ENCODE measurements at regions not wholly inside any gene's neighbourhood (a gene's known extent, or its start where the extent isn't known, plus 50 kb on each side); places are given as distances from the start of the nearest gene placed in this dataset.

GRCh38 chr6:27812805-27813492, 99.2 kb downstream of the OR2B2 start:
- ChIA-PET CTCF (interaction anchor here (0.7 to 7.5 kb wide), 5 partner anchors 10 to 116 kb away, joined by 4 to 110 read pairs (median 26); a partner anchor contains a TSS), POLR2A (interaction anchor here (3.1 to 9.9 kb wide), 6 partner anchors 11 to 82 kb away, joined by 14 to 245 read pairs (median 35); a partner anchor contains a TSS)
- peak overlapping the region in 1 of 8 donors; percentile 87 for H3K27ac Mint-ChIP-seq
- peaks cover 0 to 4% (median 0%) of the 10 kb centered on the region in 5 donors for H3K9me3 Mint-ChIP-seq
- Histone ChIP-seq H3K27ac (ENCODE audit: low read depth, low read length) (peak overlapping the region; percentile 39), H3K9me3 (ENCODE audit: low read length) (no peaks in the 10 kb centered on the region), H3K27me3 (ENCODE audit: insufficient read depth, low read length, poor library complexity, severe bottlenecking) (no peaks in the 10 kb centered on the region), H3K4me3 (ENCODE audit: low read length) (no peak overlapping the region), H3K4me1 (ENCODE audit: insufficient read depth, low read length) (peaks cover 34% of the 10 kb centered on the region), H3K36me3 (ENCODE audit: insufficient read depth, low read length) (no peaks in the 10 kb centered on the region)
- H3K36me3 Mint-ChIP-seq: peaks cover 0 to 10% (median 0%) of the 10 kb centered on the region in 3 donors
- H3K4me3 Mint-ChIP-seq: peak overlapping the region in 1 of 7 donors; percentile 89
- peaks cover 0 to 3% of the 10 kb centered on the region in 2 donors for H3K27me3 Mint-ChIP-seq
- DNase-seq: no peak
- H3K4me1 Mint-ChIP-seq: peaks cover 49 to 57% (median 52%) of the 10 kb centered on the region in 3 donors

- Histone ChIP-seq H3K9me3 (ENCODE audit: low read length) (no peaks in the 10 kb centered on the region), H3K36me3 (ENCODE audit: insufficient read depth, low read length) (no peaks in the 10 kb centered on the region), H3K4me3 (ENCODE audit: low read length) (no peak overlapping the region), H3K4me1 (ENCODE audit: insufficient read depth, low read length) (peaks cover 35% of the 10 kb centered on the region), H3K27ac (ENCODE audit: low read depth, low read length) (peak overlapping the region; percentile 39), H3K27me3 (ENCODE audit: insufficient read depth, low read length, poor library complexity, severe bottlenecking) (no peaks in the 10 kb centered on the region)
- CTCF ChIA-PET: interaction anchor here (1.5 to 7.5 kb wide), 7 partner anchors 10 to 83 kb away, joined by 5 to 119 read pairs (median 26); a partner anchor contains a TSS
- POLR2A ChIA-PET: interaction anchor here (0.6 to 9.9 kb wide), 8 partner anchors 24 to 1639 kb away, joined by 3 to 245 read pairs (median 55); partner anchors contain the start of gene ZSCAN31
- Mint-ChIP-seq H3K27me3 (peaks cover 0 to 6% of the 10 kb centered on the region in 2 donors), H3K9me3 (peaks cover 0 to 4% (median 0%) of the 10 kb centered on the region in 5 donors), H3K36me3 (peaks cover 0 to 14% (median 0%) of the 10 kb centered on the region in 3 donors), H3K27ac (no peak overlapping the region), H3K4me1 (peaks cover 53 to 62% (median 59%) of the 10 kb centered on the region in 3 donors), H3K4me3 (peak overlapping the region in 1 of 7 donors; percentile 3)
- no peak for DNase-seq
These were observed 100.0 kb downstream of the OR2B2 start for GRCh38 chr6:27812078-27812804.

- ChIA-PET POLR2A (interaction anchor here (0.6 to 9.9 kb wide), 10 partner anchors 11 to 1638 kb away, joined by 3 to 245 read pairs (median 52); a partner anchor contains a TSS), CTCF (interaction anchor here (1.5 to 7.5 kb wide), 7 partner anchors 11 to 84 kb away, joined by 5 to 119 read pairs (median 26); a partner anchor contains a TSS)
- no peaks in the 10 kb centered on the region for H3K36me3 ChIP-seq (ENCODE audit: insufficient read depth, low read length)
- H3K9me3 ChIP-seq (ENCODE audit: low read length): no peaks in the 10 kb centered on the region
- H3K4me1 Mint-ChIP-seq: peaks cover 58 to 70% (median 68%) of the 10 kb centered on the region in 3 donors
- peaks cover 0 to 4% (median 0%) of the 10 kb centered on the region in 5 donors for H3K9me3 Mint-ChIP-seq
- peaks cover 0 to 6% of the 10 kb centered on the region in 2 donors for H3K27me3 Mint-ChIP-seq
- H3K36me3 Mint-ChIP-seq: peaks cover 0 to 14% (median 0%) of the 10 kb centered on the region in 3 donors
- no peak for DNase-seq
- peak overlapping the region; percentile 78 for H3K4me3 ChIP-seq (ENCODE audit: low read length)
- peak overlapping the region in 6 of 7 donors; percentile 85 to 96 (median 94) for H3K4me3 Mint-ChIP-seq
- H3K27ac ChIP-seq (ENCODE audit: low read depth, low read length): peak overlapping the region; percentile 93
- H3K4me1 ChIP-seq (ENCODE audit: insufficient read depth, low read length): peaks cover 43% of the 10 kb centered on the region
- no peaks in the 10 kb centered on the region for H3K27me3 ChIP-seq (ENCODE audit: insufficient read depth, low read length, poor library complexity, severe bottlenecking)
- peak overlapping the region in 7 of 8 donors; percentile 79 to 100 (median 97) for H3K27ac Mint-ChIP-seq
These were observed 100.8 kb downstream of the OR2B2 start for GRCh38 chr6:27811451-27811772.

GRCh38 chr6:27810768-27811450, 101.3 kb downstream of the OR2B2 start:
- Histone ChIP-seq H3K27ac (ENCODE audit: low read depth, low read length) (peak overlapping the region; percentile 93), H3K36me3 (ENCODE audit: insufficient read depth, low read length) (no peaks in the 10 kb centered on the region), H3K4me3 (ENCODE audit: low read length) (peak overlapping the region; percentile 78), H3K4me1 (ENCODE audit: insufficient read depth, low read length) (peaks cover 43% of the 10 kb centered on the region), H3K9me3 (ENCODE audit: low read length) (no peaks in the 10 kb centered on the region), H3K27me3 (ENCODE audit: insufficient read depth, low read length, poor library complexity, severe bottlenecking) (no peaks in the 10 kb centered on the region)
- CTCF ChIA-PET: interaction anchor here (1.5 to 7.5 kb wide), 10 partner anchors 8 to 665 kb away, joined by 5 to 119 read pairs (median 18); a partner anchor contains a TSS
- Mint-ChIP-seq H3K27me3 (peaks cover 0 to 6% of the 10 kb centered on the region in 2 donors), H3K4me3 (peak overlapping the region; percentile 85 to 97 (median 94)), H3K36me3 (peaks cover 0 to 14% (median 0%) of the 10 kb centered on the region in 3 donors), H3K4me1 (peaks cover 58 to 72% (median 71%) of the 10 kb centered on the region in 3 donors), H3K9me3 (peaks cover 0 to 4% (median 0%) of the 10 kb centered on the region in 5 donors), H3K27ac (peak overlapping the region; percentile 94 to 100 (median 97))
- peak in 2 of 5 donors; percentile 28 to 48 for DNase-seq
- POLR2A ChIA-PET: interaction anchor here (0.7 to 9.9 kb wide), 17 partner anchors 12 to 1785 kb away, joined by 3 to 245 read pairs (median 16); a partner anchor contains a TSS

- Histone ChIP-seq H3K27ac (ENCODE audit: low read depth, low read length) (peak overlapping the region; percentile 93), H3K4me1 (ENCODE audit: insufficient read depth, low read length) (peaks cover 38% of the 10 kb centered on the region), H3K27me3 (ENCODE audit: insufficient read depth, low read length, poor library complexity, severe bottlenecking) (no peaks in the 10 kb centered on the region), H3K4me3 (ENCODE audit: low read length) (peak overlapping the region; percentile 78), H3K36me3 (ENCODE audit: insufficient read depth, low read length) (no peaks in the 10 kb centered on the region), H3K9me3 (ENCODE audit: low read length) (no peaks in the 10 kb centered on the region)
- Mint-ChIP-seq H3K27me3 (peaks cover 0 to 6% of the 10 kb centered on the region in 2 donors), H3K9me3 (peaks cover 0 to 4% (median 0%) of the 10 kb centered on the region in 5 donors), H3K4me1 (peaks cover 54 to 69% (median 65%) of the 10 kb centered on the region in 3 donors), H3K4me3 (peak overlapping the region; percentile 85 to 97 (median 94)), H3K36me3 (peaks cover 0 to 14% (median 0%) of the 10 kb centered on the region in 3 donors), H3K27ac (peak overlapping the region; percentile 94 to 100 (median 97))
- ChIA-PET POLR2A (interaction anchor here (0.7 to 9.9 kb wide), 26 partner anchors 8 to 1784 kb away, joined by 3 to 245 read pairs (median 6); a partner anchor contains a TSS), CTCF (interaction anchor here (0.8 to 7.5 kb wide), 18 partner anchors 9 to 1777 kb away, joined by 3 to 119 read pairs (median 8); a partner anchor contains a TSS)
- peak; percentile 64 to 93 (median 88) for DNase-seq
These were observed 102.0 kb downstream of the OR2B2 start for GRCh38 chr6:27809939-27810767.

- DNase-seq: no peak
- Mint-ChIP-seq H3K36me3 (peaks cover 0 to 13% (median 0%) of the 10 kb centered on the region in 3 donors), H3K27ac (peak overlapping the region; percentile 94 to 100 (median 99)), H3K27me3 (peaks cover 0 to 6% of the 10 kb centered on the region in 2 donors), H3K4me1 (peaks cover 47 to 62% (median 59%) of the 10 kb centered on the region in 3 donors), H3K4me3 (peak overlapping the region; percentile 90 to 99 (median 98)), H3K9me3 (peaks cover 0 to 4% (median 0%) of the 10 kb centered on the region in 5 donors)
- H3K4me3 ChIP-seq (ENCODE audit: low read length): peak overlapping the region; percentile 78
- no peaks in the 10 kb centered on the region for H3K9me3 ChIP-seq (ENCODE audit: low read length)
- peak overlapping the region; percentile 93 for H3K27ac ChIP-seq (ENCODE audit: low read depth, low read length)
- H3K36me3 ChIP-seq (ENCODE audit: insufficient read depth, low read length): no peaks in the 10 kb centered on the region
- H3K4me1 ChIP-seq (ENCODE audit: insufficient read depth, low read length): peaks cover 37% of the 10 kb centered on the region
- ChIA-PET POLR2A (interaction anchor here (0.9 to 9.9 kb wide), 27 partner anchors 9 to 1789 kb away, joined by 3 to 245 read pairs (median 6); a partner anchor contains a TSS), CTCF (interaction anchor here (0.6 to 7.5 kb wide), 19 partner anchors 9 to 1777 kb away, joined by 3 to 119 read pairs (median 6); a partner anchor contains a TSS)
- no peaks in the 10 kb centered on the region for H3K27me3 ChIP-seq (ENCODE audit: insufficient read depth, low read length, poor library complexity, severe bottlenecking)
These were observed 102.9 kb downstream of the OR2B2 start for GRCh38 chr6:27809067-27809938.
